ENCODE measurements at regions not wholly inside any gene's neighbourhood (a gene's known extent, or its start where the extent isn't known, plus 50 kb on each side); places are given as distances from the start of the nearest gene placed in this dataset.

DNA sequence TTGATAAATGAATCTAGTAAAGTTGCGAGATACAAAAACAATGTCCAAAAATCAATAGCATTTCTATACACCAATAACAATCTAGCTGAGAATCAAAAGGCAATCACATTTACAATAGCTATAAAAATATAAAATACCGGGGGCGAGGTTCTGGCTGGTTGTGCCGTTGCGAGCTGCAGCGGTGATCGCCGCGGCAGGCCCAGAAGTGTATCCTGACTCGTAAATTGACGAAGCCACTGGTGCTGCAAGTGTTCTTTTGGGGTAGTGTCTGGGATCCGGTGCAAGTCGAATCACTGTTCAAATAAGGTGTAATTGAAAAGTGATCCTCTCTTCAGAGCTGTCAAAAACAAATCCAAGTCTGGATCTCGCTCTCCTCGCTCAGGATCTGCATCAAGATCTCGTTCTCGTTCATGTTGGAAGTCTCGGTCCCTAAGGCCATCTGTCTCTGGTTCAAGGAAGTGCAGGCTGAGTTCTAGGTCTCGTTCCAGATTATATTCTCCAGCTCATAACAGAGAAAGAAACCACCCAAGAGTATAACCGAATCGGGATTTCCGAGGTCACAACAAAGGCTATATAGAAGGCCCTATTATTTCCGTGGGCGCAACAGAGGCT, 80.1 kb upstream of the STT3B start:
- DNase-seq (ENCODE audit: low read depth in 2 of 2) = no peak

DNA sequence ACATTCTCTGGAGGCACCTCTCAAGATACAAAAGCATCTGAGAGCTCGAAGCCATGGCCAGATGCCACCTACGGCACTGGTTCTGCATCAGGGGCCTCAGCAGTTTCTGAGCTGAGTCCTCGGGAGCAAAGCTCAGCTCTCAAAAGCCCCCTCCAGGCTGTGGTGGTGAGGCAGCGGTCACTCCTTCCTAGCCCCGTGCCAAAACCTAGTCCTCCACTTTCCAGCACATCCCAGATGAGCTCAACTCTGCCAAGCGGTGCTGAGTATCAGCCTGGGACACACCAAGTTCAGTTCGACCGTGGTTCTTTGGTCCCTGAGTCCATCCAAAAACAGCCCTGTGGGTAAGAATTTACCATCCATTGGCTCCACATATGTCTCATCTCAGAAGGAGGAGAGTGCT, 79.3 kb upstream of the STT3B start:
- no peak for DNase-seq (ENCODE audit: low read depth in 2 of 2)

- DNase-seq (ENCODE audit: low read depth in 2 of 2) = no peak
Measured at GRCh38 chr3:31455524-31455923, 77.2 kb upstream of the STT3B start.

DNA sequence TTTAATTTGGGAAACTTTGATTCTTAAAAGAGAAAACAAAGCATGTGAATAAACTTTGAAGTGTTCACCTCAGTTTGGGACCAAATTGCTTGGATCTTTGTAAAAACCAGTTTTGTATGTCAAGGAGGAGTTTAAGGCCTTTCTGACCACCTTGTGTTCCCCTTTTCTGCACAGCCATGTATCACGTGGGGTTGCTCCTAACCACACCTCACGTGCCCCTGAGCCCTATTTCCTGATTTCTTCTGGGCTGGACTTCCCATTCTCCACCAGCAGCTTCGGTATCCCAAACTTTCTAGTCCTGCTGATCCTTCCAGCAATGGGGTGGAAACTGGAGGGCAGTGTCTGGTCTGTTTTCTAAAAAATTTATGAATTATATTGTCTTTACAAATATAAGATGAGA, 76.4 kb upstream of the STT3B start:
- DNase-seq (ENCODE audit: low read depth in 2 of 2) = no peak

DNA sequence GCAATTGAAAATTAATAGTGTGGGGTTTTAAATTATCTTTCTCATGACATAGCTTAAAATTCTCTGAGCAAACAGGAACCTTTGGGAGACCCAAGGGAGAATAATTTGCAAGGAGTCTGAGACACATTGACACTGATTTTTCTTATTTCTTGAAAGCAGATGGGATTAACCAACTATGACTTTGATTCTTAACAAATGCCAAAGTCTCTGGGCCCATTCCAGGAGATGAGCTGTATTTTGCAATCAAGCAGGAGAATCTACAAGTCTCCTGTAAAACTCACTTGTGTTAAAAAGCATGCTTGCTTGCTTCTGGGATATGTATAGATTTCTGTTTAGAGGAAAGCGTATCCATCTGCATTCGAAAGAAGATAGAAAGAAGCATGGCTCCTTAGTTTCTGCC, 71.3 kb upstream of the STT3B start:
- no peak for DNase-seq (ENCODE audit: low read depth in 2 of 2)

DNA sequence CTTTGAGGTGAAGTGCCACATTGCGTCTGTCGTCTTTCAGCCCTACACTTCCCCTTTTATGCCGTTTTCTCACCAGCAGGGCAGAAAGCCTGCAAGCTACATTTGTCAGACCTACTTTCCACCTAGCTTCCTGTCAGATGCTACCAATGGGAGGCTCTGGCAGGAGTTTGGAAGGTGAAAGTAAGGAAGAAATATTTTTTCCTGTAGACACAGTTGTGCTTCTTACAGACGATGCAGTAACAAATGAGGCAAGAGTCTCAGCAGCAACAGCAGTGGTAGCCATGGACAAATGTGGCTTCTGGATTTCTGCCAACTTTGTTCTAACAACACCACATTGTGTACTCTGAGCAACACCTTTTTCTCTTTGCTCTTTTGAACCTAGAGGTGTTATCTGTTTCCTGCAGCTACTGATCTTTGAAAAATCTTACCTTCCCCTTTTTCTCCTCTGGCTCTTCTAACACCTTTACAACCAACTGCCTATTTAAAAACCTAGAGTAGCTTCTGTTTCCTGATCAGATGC, 70.6 kb upstream of the STT3B start:
- DNase-seq (ENCODE audit: low read depth in 2 of 2) = no peak

- DNase-seq (ENCODE audit: low read depth in 2 of 2) = no peak
Measured at GRCh38 chr3:31465999-31466398, 66.7 kb upstream of the STT3B start.

DNA sequence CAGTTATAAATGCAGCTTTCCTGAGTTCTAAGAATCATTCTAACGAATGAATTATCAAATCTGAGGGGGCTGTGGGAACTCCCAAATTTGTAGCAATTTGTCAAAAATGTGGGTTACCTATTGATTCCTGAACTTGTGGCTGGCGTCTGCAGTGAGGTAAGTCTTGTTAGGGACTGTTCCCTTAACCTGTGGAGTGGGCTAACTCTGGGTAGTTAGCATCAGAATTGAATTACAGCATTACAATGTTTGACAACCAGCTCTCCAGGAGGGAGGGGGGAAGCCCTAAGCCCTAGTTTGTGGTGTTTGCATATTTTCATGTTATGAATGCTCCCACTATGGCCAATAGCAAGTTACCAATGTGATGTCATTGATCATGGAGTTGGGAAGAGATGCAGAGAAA, 65.9 kb upstream of the STT3B start:
- DNase-seq (ENCODE audit: low read depth in 2 of 2) = no peak

DNA sequence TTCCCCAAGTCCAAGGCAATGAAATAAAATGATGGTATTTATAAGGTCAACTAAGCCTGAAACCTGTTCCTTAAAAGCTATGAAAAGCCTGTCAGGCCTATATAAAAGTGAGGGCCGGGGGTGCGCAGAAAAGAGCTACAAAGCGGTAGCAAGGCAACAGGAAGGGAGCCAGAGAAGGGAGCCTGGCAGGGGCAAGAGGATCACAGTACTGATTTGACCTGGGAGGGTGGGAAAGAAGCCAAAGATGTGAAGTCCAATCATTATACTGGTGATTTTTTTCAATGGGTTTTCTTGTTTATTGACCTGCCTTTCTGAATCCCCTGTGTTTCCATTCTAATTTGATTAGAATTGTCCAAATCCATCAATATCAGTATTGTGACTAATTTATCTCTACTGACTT, 64.3 kb upstream of the STT3B start:
- DNase-seq (ENCODE audit: low read depth in 2 of 2) = no peak

DNA sequence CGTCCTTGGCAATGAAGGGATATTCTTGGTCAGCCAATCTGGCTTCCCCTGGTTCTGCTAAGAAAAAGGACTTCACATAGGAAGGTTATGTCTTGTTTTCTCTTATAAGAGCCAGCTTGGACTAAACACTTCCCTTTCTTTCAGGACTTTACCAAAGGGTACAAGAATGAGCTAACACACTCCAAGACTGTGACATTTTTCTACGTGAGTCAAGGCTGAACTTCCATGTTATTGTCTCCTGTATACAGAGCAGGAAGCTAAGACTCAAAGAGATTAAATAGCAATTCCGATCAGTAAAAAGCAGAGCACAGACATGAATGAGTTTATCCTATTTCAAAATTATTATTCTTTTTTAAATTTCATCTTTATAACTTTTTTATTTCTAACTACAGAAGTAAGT, 63.3 kb upstream of the STT3B start:
- no peak for DNase-seq (ENCODE audit: low read depth in 2 of 2)

DNA sequence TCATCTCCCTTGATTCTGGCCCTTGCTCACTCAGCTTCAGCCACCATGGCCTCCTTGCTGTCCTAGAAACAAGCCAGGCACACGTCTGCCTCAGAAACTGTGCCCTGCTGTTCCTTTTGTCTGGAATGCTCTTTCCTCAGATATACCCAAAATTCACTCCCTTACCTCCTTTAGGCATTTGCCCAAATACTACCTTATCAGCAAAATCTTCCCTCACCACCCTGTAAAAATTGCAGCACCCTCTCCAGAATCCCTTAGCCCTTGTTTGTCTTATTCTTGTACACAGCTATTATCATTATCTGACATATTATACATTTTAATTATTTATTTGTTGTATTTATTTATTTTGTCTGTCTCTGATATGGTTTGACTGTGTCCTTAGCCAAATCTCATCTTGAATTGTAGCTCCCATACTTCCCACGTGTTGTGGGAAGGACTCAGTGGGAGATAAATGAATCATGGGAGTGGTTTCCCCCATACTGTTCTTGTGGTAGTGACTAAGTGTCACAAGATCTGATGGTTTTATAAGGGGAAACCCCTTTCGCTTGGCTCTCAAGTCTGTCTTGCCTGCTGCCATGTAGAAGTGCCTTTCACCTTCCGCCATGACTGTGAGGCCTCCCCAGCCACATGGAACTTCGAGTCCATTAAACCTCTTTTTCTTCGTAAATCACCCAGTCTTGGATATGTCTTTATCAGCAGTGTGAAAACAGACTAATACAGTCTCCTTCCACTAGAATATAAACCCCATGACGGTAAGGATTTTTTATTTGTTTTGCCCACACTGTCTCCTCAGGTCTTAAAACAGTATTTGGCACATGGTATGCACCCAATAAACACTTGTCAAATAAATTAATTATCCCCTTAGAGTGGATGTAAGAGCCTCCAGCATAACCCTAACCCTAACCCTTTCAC, 60.0 kb upstream of the STT3B start:
- DNase-seq (ENCODE audit: low read depth in 2 of 2) = no peak

GRCh38 chr3:31476209-31476608, 56.5 kb upstream of the STT3B start:
- DNase-seq (ENCODE audit: low read depth in 2 of 2) = no peak

DNA sequence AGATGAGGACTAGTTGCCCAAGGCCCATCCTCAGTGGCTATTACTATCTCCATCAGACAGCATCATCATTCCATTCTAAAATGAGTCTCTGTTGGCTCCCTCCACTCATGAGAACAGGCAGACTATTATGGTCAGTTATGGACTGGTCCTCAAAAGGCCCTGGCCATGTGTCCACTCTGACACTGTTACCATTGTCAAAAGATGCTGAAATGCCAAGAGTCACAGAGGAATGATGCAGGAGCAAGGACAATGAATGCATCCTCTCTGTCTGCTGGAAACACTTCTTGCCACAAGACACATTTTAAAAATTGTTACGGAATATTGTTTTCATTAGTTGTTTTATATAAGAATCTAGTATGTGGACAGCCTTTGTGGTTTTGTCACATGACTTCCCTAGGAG, 53.3 kb upstream of the STT3B start:
- no peak for DNase-seq (ENCODE audit: low read depth in 2 of 2)

DNA sequence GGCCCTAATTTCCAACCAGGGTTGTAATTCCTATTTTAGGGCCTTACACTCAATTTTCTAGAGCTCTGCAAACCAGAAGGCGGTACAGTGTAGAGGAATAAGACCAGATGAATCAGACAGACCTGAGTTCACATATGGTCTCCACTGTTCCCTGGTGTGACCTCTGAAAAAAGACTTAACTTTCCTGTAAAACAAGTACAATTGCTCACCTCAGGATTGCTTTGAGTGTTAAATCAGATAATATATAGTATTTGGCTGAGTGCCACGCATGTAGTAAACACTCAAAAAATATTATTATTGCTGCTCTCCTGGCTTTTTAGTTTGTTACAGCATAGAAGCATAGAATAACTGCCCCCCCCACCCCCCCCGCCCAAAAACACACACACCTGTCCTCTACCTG, 51.0 kb upstream of the STT3B start:
- DNase-seq (ENCODE audit: low read depth in 2 of 2) = no peak

- no peak for DNase-seq (ENCODE audit: low read depth in 2 of 2)
Measured at GRCh38 chr3:31482493-31483200, 50.1 kb upstream of the STT3B start.

All from fibroblast of skin of left quadriceps (primary cell).